ENCODE measurements at regions not wholly inside any gene's neighbourhood (a gene's known extent, or its start where the extent isn't known, plus 50 kb on each side); places are given as distances from the start of the nearest gene placed in this dataset.

GRCh38 chr3:126267169-126267975 lies 87.0 kb upstream of the ALDH1L1 start:
- ChIA-PET CTCF (no interaction called here), POLR2A (no interaction called here)

- POLR2A ChIA-PET, result no interaction called here
- CTCF ChIA-PET, result no interaction called here
Observed at GRCh38 chr3:126266850-126267168, 86.4 kb upstream of the ALDH1L1 start.

- CTCF ChIA-PET, result no interaction called here
- POLR2A ChIA-PET, result no interaction called here
Observed at GRCh38 chr3:126266291-126266840, 86.0 kb upstream of the ALDH1L1 start.

GRCh38 chr3:126264952-126265351 lies 84.6 kb upstream of the ALDH1L1 start:
- ChIA-PET CTCF (no interaction called here), POLR2A (no interaction called here)

GRCh38 chr3:126264381-126264780 lies 84.0 kb upstream of the ALDH1L1 start:
- ChIA-PET CTCF (no interaction called here), POLR2A (no interaction called here)

GRCh38 chr3:126263971-126264370 lies 83.6 kb upstream of the ALDH1L1 start:
- ChIA-PET CTCF (no interaction called here), POLR2A (no interaction called here)

GRCh38 chr3:126263539-126263938 lies 83.2 kb upstream of the ALDH1L1 start:
- POLR2A ChIA-PET, result no interaction called here
- CTCF ChIA-PET, result no interaction called here

- CTCF ChIA-PET, result no interaction called here
- POLR2A ChIA-PET, result no interaction called here
Observed at GRCh38 chr3:126262227-126262626, 81.8 kb upstream of the ALDH1L1 start.

GRCh38 chr3:126261037-126261436 lies 80.7 kb upstream of the ALDH1L1 start:
- POLR2A ChIA-PET, result no interaction called here
- CTCF ChIA-PET, result interaction anchor here (0.7 kb wide), 1 partner anchor 128 kb away, joined by 3 read pairs; no protein-coding TSS in a partner anchor

- ChIA-PET CTCF (no interaction called here), POLR2A (no interaction called here)
Observed at GRCh38 chr3:126259411-126260391, 79.3 kb upstream of the ALDH1L1 start.

- ChIA-PET CTCF (no interaction called here), POLR2A (no interaction called here)
Observed at GRCh38 chr3:126258670-126259069, 78.3 kb upstream of the ALDH1L1 start.

- CTCF ChIA-PET, result no interaction called here
Observed at GRCh38 chr3:126257984-126258383, 77.6 kb upstream of the ALDH1L1 start.

GRCh38 chr3:126257174-126257573 lies 76.8 kb upstream of the ALDH1L1 start:
- ChIA-PET CTCF (no interaction called here), POLR2A (no interaction called here)

More at GRCh38 chr3:126257984-126258383, 77.6 kb upstream of the ALDH1L1 start:
- POLR2A ChIA-PET, result no interaction called here

GRCh38 chr3:126256251-126256650 lies 75.9 kb upstream of the ALDH1L1 start:
- ChIA-PET CTCF (no interaction called here), POLR2A (no interaction called here)

- ChIA-PET POLR2A (no interaction called here), CTCF (no interaction called here)
Observed at GRCh38 chr3:126253072-126253471, 72.7 kb upstream of the ALDH1L1 start.

GRCh38 chr3:126252373-126252772 lies 72.0 kb upstream of the ALDH1L1 start:
- ChIA-PET CTCF (no interaction called here), POLR2A (no interaction called here)

- ChIA-PET POLR2A (no interaction called here), CTCF (interaction anchor here (0.6 to 1.2 kb wide), 3 partner anchors 33 to 489 kb away, joined by 3 to 5 read pairs (median 3); no protein-coding TSS in a partner anchor)
Observed at GRCh38 chr3:126245811-126246727, 65.7 kb upstream of the ALDH1L1 start.
